Panc1 (cell line): ENCODE measurements at regions not wholly inside any gene's neighbourhood (a gene's known extent, or its start where the extent isn't known, plus 50 kb on each side); places are given as distances from the start of the nearest gene placed in this dataset.

Source experiments
- ATAC-seq: fragments of 200-7000 bp; cut with Tn5 transposase; 2 replicates; pipeline ENCODE4 v1.9.1; 2020; ENCODE audit warnings: mild to moderate bottlenecking, moderate library complexity
- BruUV-seq: library from RNA; stranded (reverse); fragments of 400-500 nt; replicated peaks from 2 replicates; lab custom pipeline; 2021; lab: Mats Ljungman, UMichigan
- CTCF ChIA-PET: fragments of 300-600 bp; sonication (Branson Sonifier 250); formaldehyde crosslinking; loops from one replicate; lab custom pipeline; 2022; ENCODE audit warnings: antibody characterized with exemption; lab: Charles Lee
- POLR2A ChIA-PET: fragments of 300-600 bp; sonication (Branson Sonifier 250); formaldehyde crosslinking; loops from one replicate; lab custom pipeline; 2022; ENCODE audit warnings: antibody characterized with exemption; lab: Charles Lee
- DNase-seq: peaks from one replicate; pipeline ENCODE4 v3.0.0-alpha.2; 2010; ENCODE audit warnings: low read depth, low spot score
- H3K27ac ChIP-seq: 2 replicates; pipeline ENCODE4 v1.5.1; 2011; ENCODE audit warnings: mild to moderate bottlenecking, low read length, inconsistent platforms
- H3K27me3 ChIP-seq: fragments of 200-500 bp; sonication (Bioruptor generic); 2 replicates; pipeline ENCODE4 v1.6.0; 2014; ENCODE audit warnings: low read length, inconsistent platforms; ENCODE audit not compliant: control insufficient read depth, insufficient read depth
- H3K36me3 ChIP-seq: fragments of 200-500 bp; sonication (Bioruptor generic); 2 replicates; pipeline ENCODE4 v1.5.1; 2014; ENCODE audit warnings: inconsistent platforms, mild to moderate bottlenecking, low read length, moderate library complexity; ENCODE audit not compliant: control insufficient read depth, insufficient read depth
- H3K4me1 ChIP-seq: 2 replicates; pipeline ENCODE4 v1.5.1; 2011; ENCODE audit warnings: inconsistent platforms, mild to moderate bottlenecking, low read length, moderate library complexity; ENCODE audit not compliant: control insufficient read depth, insufficient read depth
- H3K4me3 ChIP-seq, 2 experiments: 2 replicates each; pipeline ENCODE4 v1.5.1; 2011 to 2012; ENCODE audit warnings: low read depth in 2 of 2, low read length in 2 of 2, mild to moderate bottlenecking in 2 of 2, inconsistent platforms in 1 of 2, moderate library complexity in 1 of 2
- H3K9me3 ChIP-seq: fragments of 200-500 bp; sonication (Bioruptor generic); 2 replicates; pipeline ENCODE4 v1.5.1; 2014; ENCODE audit warnings: low read depth, mild to moderate bottlenecking, inconsistent platforms, low read length, moderate library complexity; ENCODE audit not compliant: control insufficient read depth, insufficient read depth
- CTCF ChIP-seq: fragments of 450-650 bp; IDR thresholded peaks from 2 replicates; pipeline ENCODE4 v1.5.1; 2017; ENCODE audit warnings: mild to moderate bottlenecking
- POLR2AphosphoS5 ChIP-seq: IDR thresholded peaks from 2 replicates; pipeline ENCODE4 v1.6.1; 2012; ENCODE audit warnings: mild to moderate bottlenecking, low read depth, low read length, moderate library complexity
- REST ChIP-seq, 2 experiments: IDR thresholded peaks; 2 replicates each; pipeline ENCODE4 v1.6.1; 2011 to 2012; ENCODE audit warnings: low read depth in 2 of 2, control low read depth in 1 of 2, low read length in 1 of 2, mild to moderate bottlenecking in 1 of 2, moderate library complexity in 1 of 2; ENCODE audit not compliant: insufficient read depth in 1 of 2
- SIN3A ChIP-seq: IDR thresholded peaks from 2 replicates; pipeline ENCODE4 v1.6.1; 2012; ENCODE audit warnings: low read depth, mild to moderate bottlenecking, low read length, moderate library complexity, borderline replicate concordance; ENCODE audit not compliant: insufficient read depth
- TCF7L2 ChIP-seq: IDR thresholded peaks from 2 replicates; pipeline ENCODE4 v1.6.1; 2011; ENCODE audit warnings: mild to moderate bottlenecking, low read depth, low read length, inconsistent platforms
- in situ Hi-C: cut with HindIII; loops from 2 replicates; pipeline ENCODE4 v1.10.0; 2016; ENCODE audit warnings: low sequenced_read_pairs, low pct_unique_long_range_greater_than_20kb
- intact Hi-C: fragments of 100-400 bp; cut with micrococcal nuclease; formaldehyde crosslinking; loops from one replicate; pipeline ENCODE4 v1.10.0; 2022; ENCODE audit not compliant: unreplicated experiment

GRCh38 chr3:194281306-194281705, 69.8 kb downstream of the CPN2 start:
- CTCF ChIA-PET: no interaction called here

GRCh38 chr3:194281766-194282165, 69.4 kb downstream of the CPN2 start:
- TF ChIP-seq CTCF (no peak), REST (IDR thresholded peaks at IDR 0.05; ENCODE audit: insufficient read depth in 1 of 2, low read depth in 2 of 2, low read length in 1 of 2) (no peak), SIN3A (no peak), TCF7L2 (no peak), POLR2AphosphoS5 (no peak)
- ATAC-seq (no peak), DNase-seq (no peak)
- CTCF ChIA-PET: no interaction called here
- Histone ChIP-seq H3K36me3 (no peaks in the 10 kb centered on the region), H3K4me3 (no peak overlapping the region), H3K4me1 (peaks cover 17% of the 10 kb centered on the region), H3K27me3 (no peaks in the 10 kb centered on the region), H3K9me3 (no peaks in the 10 kb centered on the region), H3K27ac (no peak overlapping the region)
- POLR2A ChIA-PET: no interaction called here
- intact Hi-C loops: no loop called here
- BruUV-seq: no TSS peak
- in situ Hi-C loops: no loop called here

More at GRCh38 chr3:194281306-194281705, 69.8 kb downstream of the CPN2 start:
- no TSS peak for BruUV-seq
- in situ Hi-C loops (no loop called here), intact Hi-C loops (no loop called here)
- H3K4me1 ChIP-seq: peaks cover 22% of the 10 kb centered on the region
- no peak for DNase-seq
- no peak overlapping the region for H3K4me3 ChIP-seq
- H3K27me3 ChIP-seq: no peaks in the 10 kb centered on the region
- TF ChIP-seq POLR2AphosphoS5 (no peak), REST (IDR thresholded peaks at IDR 0.05; ENCODE audit: insufficient read depth in 1 of 2, low read depth in 2 of 2, low read length in 1 of 2) (no peak)
- H3K9me3 ChIP-seq: no peaks in the 10 kb centered on the region
- no peak overlapping the region for H3K27ac ChIP-seq
- POLR2A ChIA-PET: no interaction called here
- H3K36me3 ChIP-seq: no peaks in the 10 kb centered on the region
- ATAC-seq: no peak
